ENCODE measurements at regions not wholly inside any gene's neighbourhood (a gene's known extent, or its start where the extent isn't known, plus 50 kb on each side); places are given as distances from the start of the nearest gene placed in this dataset.
"Not testable (repeated sequence)": the region's sequence is repeated elsewhere in the genome, so short reads cannot be mapped to it uniquely, and the experiment has no call there.

GRCh38 chr18:78798402-78799175 lies 181.0 kb upstream of the SALL3 start:
- Histone ChIP-seq H3K27me3 (ENCODE audit: control insufficient read depth in 5 of 5, insufficient read depth in 4 of 5, low read length in 5 of 5) (peaks cover 0 to 6% (median 0%) of the 10 kb centered on the region in 5 donors), H3K27ac (ENCODE audit: low read depth, low read length) (no peak overlapping the region), H3K4me3 (ENCODE audit: low read depth in 1 of 5, low read length in 5 of 5) (no peak overlapping the region), H3K4me1 (ENCODE audit: control insufficient read depth in 5 of 5, insufficient read depth in 5 of 5, low read length in 5 of 5) (peaks cover 0 to 6% (median 0%) of the 10 kb centered on the region in 5 donors), H3K9me3 (ENCODE audit: control insufficient read depth in 5 of 5, low read length in 5 of 5) (peaks cover 0 to 8% (median 4%) of the 10 kb centered on the region in 5 donors), H3K9ac (ENCODE audit: low read length in 5 of 5) (no peak overlapping the region), H3K36me3 (ENCODE audit: control insufficient read depth in 5 of 5, insufficient read depth in 5 of 5, low read length in 5 of 5) (no peaks in the 10 kb centered on the region)

GRCh38 chr18:78799382-78800089 lies 180.1 kb upstream of the SALL3 start:
- Histone ChIP-seq H3K27ac (ENCODE audit: low read depth, low read length) (no peak overlapping the region), H3K9ac (ENCODE audit: low read length in 5 of 5) (no peak overlapping the region), H3K36me3 (ENCODE audit: control insufficient read depth in 5 of 5, insufficient read depth in 5 of 5, low read length in 5 of 5) (no peaks in the 10 kb centered on the region), H3K4me1 (ENCODE audit: control insufficient read depth in 5 of 5, insufficient read depth in 5 of 5, low read length in 5 of 5) (peaks cover 0 to 6% (median 0%) of the 10 kb centered on the region in 5 donors), H3K9me3 (ENCODE audit: control insufficient read depth in 5 of 5, low read length in 5 of 5) (peaks cover 0 to 8% (median 4%) of the 10 kb centered on the region in 5 donors), H3K27me3 (ENCODE audit: control insufficient read depth in 5 of 5, insufficient read depth in 4 of 5, low read length in 5 of 5) (peaks cover 0 to 8% (median 0%) of the 10 kb centered on the region in 5 donors), H3K4me3 (ENCODE audit: low read depth in 1 of 5, low read length in 5 of 5) (no peak overlapping the region)

GRCh38 chr18:78800102-78800851 lies 179.3 kb upstream of the SALL3 start:
- not testable (repeated sequence) for H3K4me3 ChIP-seq (ENCODE audit: low read depth in 1 of 5, low read length in 5 of 5); H3K9ac ChIP-seq (ENCODE audit: low read length in 5 of 5); H3K36me3 ChIP-seq (ENCODE audit: control insufficient read depth in 5 of 5, insufficient read depth in 5 of 5, low read length in 5 of 5); H3K27me3 ChIP-seq (ENCODE audit: control insufficient read depth in 5 of 5, insufficient read depth in 4 of 5, low read length in 5 of 5); H3K9me3 ChIP-seq (ENCODE audit: control insufficient read depth in 5 of 5, low read length in 5 of 5); H3K4me1 ChIP-seq (ENCODE audit: control insufficient read depth in 5 of 5, insufficient read depth in 5 of 5, low read length in 5 of 5); H3K27ac ChIP-seq (ENCODE audit: low read depth, low read length)

- Histone ChIP-seq H3K27ac (ENCODE audit: low read depth, low read length) (no peak overlapping the region), H3K9ac (ENCODE audit: low read length in 5 of 5) (no peak overlapping the region), H3K36me3 (ENCODE audit: control insufficient read depth in 5 of 5, insufficient read depth in 5 of 5, low read length in 5 of 5) (no peaks in the 10 kb centered on the region), H3K4me3 (ENCODE audit: low read depth in 1 of 5, low read length in 5 of 5) (no peak overlapping the region), H3K9me3 (ENCODE audit: control insufficient read depth in 5 of 5, low read length in 5 of 5) (peaks cover 0 to 8% (median 4%) of the 10 kb centered on the region in 5 donors), H3K27me3 (ENCODE audit: control insufficient read depth in 5 of 5, insufficient read depth in 4 of 5, low read length in 5 of 5) (peaks cover 0 to 8% (median 0%) of the 10 kb centered on the region in 5 donors), H3K4me1 (ENCODE audit: control insufficient read depth in 5 of 5, insufficient read depth in 5 of 5, low read length in 5 of 5) (peaks cover 0 to 6% (median 0%) of the 10 kb centered on the region in 5 donors)
Measured at GRCh38 chr18:78801011-78801410, 178.6 kb upstream of the SALL3 start.

- H3K9ac ChIP-seq (ENCODE audit: low read length in 5 of 5) = no peak overlapping the region
- H3K27me3 ChIP-seq (ENCODE audit: control insufficient read depth in 5 of 5, insufficient read depth in 4 of 5, low read length in 5 of 5) = peaks cover 0 to 8% (median 0%) of the 10 kb centered on the region in 5 donors
- no peak overlapping the region for H3K27ac ChIP-seq (ENCODE audit: low read depth, low read length)
- no peaks in the 10 kb centered on the region for H3K4me1 ChIP-seq (ENCODE audit: control insufficient read depth in 5 of 5, insufficient read depth in 5 of 5, low read length in 5 of 5)
- H3K36me3 ChIP-seq (ENCODE audit: control insufficient read depth in 5 of 5, insufficient read depth in 5 of 5, low read length in 5 of 5) = no peaks in the 10 kb centered on the region
- H3K9me3 ChIP-seq (ENCODE audit: control insufficient read depth in 5 of 5, low read length in 5 of 5) = peaks cover 0 to 4% (median 0%) of the 10 kb centered on the region in 5 donors
- no peak overlapping the region for H3K4me3 ChIP-seq (ENCODE audit: low read depth in 1 of 5, low read length in 5 of 5)
Measured at GRCh38 chr18:78803104-78803503, 176.5 kb upstream of the SALL3 start.

- H3K4me1 ChIP-seq (ENCODE audit: control insufficient read depth in 5 of 5, insufficient read depth in 5 of 5, low read length in 5 of 5) = no peaks in the 10 kb centered on the region
- H3K36me3 ChIP-seq (ENCODE audit: control insufficient read depth in 5 of 5, insufficient read depth in 5 of 5, low read length in 5 of 5) = no peaks in the 10 kb centered on the region
- H3K9me3 ChIP-seq (ENCODE audit: control insufficient read depth in 5 of 5, low read length in 5 of 5) = peaks cover 0 to under 1% (median 0%) of the 10 kb centered on the region in 5 donors
- no peak overlapping the region for H3K27ac ChIP-seq (ENCODE audit: low read depth, low read length)
- H3K27me3 ChIP-seq (ENCODE audit: control insufficient read depth in 5 of 5, insufficient read depth in 4 of 5, low read length in 5 of 5) = peaks cover 0 to 8% (median 0%) of the 10 kb centered on the region in 5 donors
- H3K9ac ChIP-seq (ENCODE audit: low read length in 5 of 5) = no peak overlapping the region
- H3K4me3 ChIP-seq (ENCODE audit: low read depth in 1 of 5, low read length in 5 of 5) = no peak overlapping the region
Measured at GRCh38 chr18:78804206-78805030, 175.2 kb upstream of the SALL3 start.

- no peak overlapping the region for H3K9ac ChIP-seq (ENCODE audit: low read length in 5 of 5)
- no peaks in the 10 kb centered on the region for H3K4me1 ChIP-seq (ENCODE audit: control insufficient read depth in 5 of 5, insufficient read depth in 5 of 5, low read length in 5 of 5)
- H3K27ac ChIP-seq (ENCODE audit: low read depth, low read length) = no peak overlapping the region
- no peaks in the 10 kb centered on the region for H3K36me3 ChIP-seq (ENCODE audit: control insufficient read depth in 5 of 5, insufficient read depth in 5 of 5, low read length in 5 of 5)
- H3K4me3 ChIP-seq (ENCODE audit: low read depth in 1 of 5, low read length in 5 of 5) = no peak overlapping the region
- peaks cover 0 to 8% (median 0%) of the 10 kb centered on the region in 5 donors for H3K27me3 ChIP-seq (ENCODE audit: control insufficient read depth in 5 of 5, insufficient read depth in 4 of 5, low read length in 5 of 5)
- peaks cover 0 to 6% (median 0%) of the 10 kb centered on the region in 5 donors for H3K9me3 ChIP-seq (ENCODE audit: control insufficient read depth in 5 of 5, low read length in 5 of 5)
Measured at GRCh38 chr18:78805840-78806239, 173.8 kb upstream of the SALL3 start.

GRCh38 chr18:78807668-78808067 lies 171.9 kb upstream of the SALL3 start:
- H3K27me3 ChIP-seq (ENCODE audit: control insufficient read depth in 5 of 5, insufficient read depth in 4 of 5, low read length in 5 of 5) = peaks cover 2 to 18% (median 8%) of the 10 kb centered on the region in 5 donors
- H3K9ac ChIP-seq (ENCODE audit: low read length in 5 of 5) = no peak overlapping the region
- no peak overlapping the region for H3K4me3 ChIP-seq (ENCODE audit: low read depth in 1 of 5, low read length in 5 of 5)
- peaks cover 0 to 6% (median 0%) of the 10 kb centered on the region in 5 donors for H3K9me3 ChIP-seq (ENCODE audit: control insufficient read depth in 5 of 5, low read length in 5 of 5)
- H3K27ac ChIP-seq (ENCODE audit: low read depth, low read length) = no peak overlapping the region
- no peaks in the 10 kb centered on the region for H3K36me3 ChIP-seq (ENCODE audit: control insufficient read depth in 5 of 5, insufficient read depth in 5 of 5, low read length in 5 of 5)
- H3K4me1 ChIP-seq (ENCODE audit: control insufficient read depth in 5 of 5, insufficient read depth in 5 of 5, low read length in 5 of 5) = no peaks in the 10 kb centered on the region

- Histone ChIP-seq H3K4me1 (ENCODE audit: control insufficient read depth in 5 of 5, insufficient read depth in 5 of 5, low read length in 5 of 5) (no peaks in the 10 kb centered on the region), H3K27ac (ENCODE audit: low read depth, low read length) (no peak overlapping the region), H3K9me3 (ENCODE audit: control insufficient read depth in 5 of 5, low read length in 5 of 5) (peaks cover 0 to 6% (median 0%) of the 10 kb centered on the region in 5 donors), H3K36me3 (ENCODE audit: control insufficient read depth in 5 of 5, insufficient read depth in 5 of 5, low read length in 5 of 5) (no peaks in the 10 kb centered on the region), H3K27me3 (ENCODE audit: control insufficient read depth in 5 of 5, insufficient read depth in 4 of 5, low read length in 5 of 5) (peaks cover 7 to 25% (median 17%) of the 10 kb centered on the region in 5 donors), H3K9ac (ENCODE audit: low read length in 5 of 5) (no peak overlapping the region), H3K4me3 (ENCODE audit: low read depth in 1 of 5, low read length in 5 of 5) (no peak overlapping the region)
Measured at GRCh38 chr18:78809845-78810244, 169.8 kb upstream of the SALL3 start.
